BJ (cell line): ENCODE measurements at regions not wholly inside any gene's neighbourhood (a gene's known extent, or its start where the extent isn't known, plus 50 kb on each side); places are given as distances from the start of the nearest gene placed in this dataset.

ENCODE experiments used
- CTCF ChIA-PET: fragments of 350-600 bp; formaldehyde crosslinking; extraction: SDS; loops from one replicate; lab custom pipeline; 2021; ENCODE audit warnings: antibody characterized with exemption, inconsistent platforms; lab: Yijun Ruan, JAX
- POLR2A ChIA-PET: fragments of 300-600 bp; sonication (Branson Sonifier 250); formaldehyde crosslinking; extraction: SDS; loops from one replicate; lab custom pipeline; 2021; ENCODE audit warnings: antibody characterized with exemption; lab: Charles Lee
- DNase-seq: peaks from one replicate; pipeline ENCODE4 v3.0.0-alpha.2; 2011; ENCODE audit warnings: low read depth
- H3K27me3 ChIP-seq: 2 replicates; pipeline ENCODE4 v1.6.0; 2011; ENCODE audit warnings: low read length; ENCODE audit not compliant: control insufficient read depth, insufficient read depth
- H3K36me3 ChIP-seq: 2 replicates; pipeline ENCODE4 v1.5.1; 2011; ENCODE audit warnings: low read length; ENCODE audit not compliant: control insufficient read depth, insufficient read depth
- H3K4me3 ChIP-seq: 2 replicates; pipeline ENCODE4 v1.5.1; 2011; ENCODE audit warnings: low read depth, mild to moderate bottlenecking, control low read depth, low read length
- CTCF ChIP-seq: IDR thresholded peaks from 2 replicates; pipeline ENCODE4 v1.5.1; 2011; ENCODE audit warnings: low read depth, mild to moderate bottlenecking, control low read depth, inconsistent platforms, low read length, moderate library complexity; ENCODE audit not compliant: insufficient read depth

GRCh38 chr5:125574491-125575044, 828.1 kb upstream of the ZNF608 start:
- Histone ChIP-seq H3K36me3 (no peaks in the 10 kb centered on the region), H3K4me3 (no peak overlapping the region), H3K27me3 (no peaks in the 10 kb centered on the region)
- POLR2A ChIA-PET, result no interaction called here
- no peak for TF ChIP-seq CTCF
- no peak for DNase-seq
- CTCF ChIA-PET, result no interaction called here

DNA sequence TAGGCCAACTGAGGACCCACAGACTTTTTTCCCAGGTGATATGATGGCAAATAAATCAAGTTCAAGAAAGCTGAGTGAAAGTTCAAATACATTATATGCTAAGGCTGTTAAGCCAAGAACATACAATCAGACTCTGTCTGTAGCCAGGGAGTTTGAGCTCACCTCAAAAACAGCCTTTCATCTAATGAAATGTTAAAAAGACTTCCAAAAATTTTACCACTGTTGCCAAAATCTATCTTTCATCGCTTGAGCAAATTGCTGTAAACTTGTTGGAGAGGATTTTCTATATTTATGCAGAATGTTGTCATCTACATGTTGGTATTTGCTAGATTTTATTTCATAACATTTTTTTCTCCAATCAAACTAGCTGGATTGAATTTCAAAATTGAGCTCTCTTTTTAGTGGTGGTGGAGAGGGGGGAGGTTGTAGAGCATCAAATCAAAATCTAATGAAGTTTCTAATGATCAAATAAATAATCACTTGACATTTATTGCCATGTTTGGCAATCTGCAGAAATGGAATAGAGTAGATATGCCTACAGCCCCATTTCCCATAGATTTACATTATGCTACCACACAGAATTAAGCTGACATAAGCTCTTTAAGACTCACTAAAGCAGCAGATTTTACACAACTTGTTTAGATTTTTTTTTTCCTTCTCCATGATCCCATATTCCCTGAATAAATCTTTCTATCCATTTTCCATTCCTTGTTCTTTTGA, 828.9 kb upstream of the ZNF608 start:
- DNase-seq, result no peak
- Histone ChIP-seq H3K4me3 (no peak overlapping the region), H3K36me3 (no peaks in the 10 kb centered on the region), H3K27me3 (no peaks in the 10 kb centered on the region)
- POLR2A ChIA-PET, result no interaction called here
- CTCF ChIA-PET, result no interaction called here
- no peak for TF ChIP-seq CTCF

DNA sequence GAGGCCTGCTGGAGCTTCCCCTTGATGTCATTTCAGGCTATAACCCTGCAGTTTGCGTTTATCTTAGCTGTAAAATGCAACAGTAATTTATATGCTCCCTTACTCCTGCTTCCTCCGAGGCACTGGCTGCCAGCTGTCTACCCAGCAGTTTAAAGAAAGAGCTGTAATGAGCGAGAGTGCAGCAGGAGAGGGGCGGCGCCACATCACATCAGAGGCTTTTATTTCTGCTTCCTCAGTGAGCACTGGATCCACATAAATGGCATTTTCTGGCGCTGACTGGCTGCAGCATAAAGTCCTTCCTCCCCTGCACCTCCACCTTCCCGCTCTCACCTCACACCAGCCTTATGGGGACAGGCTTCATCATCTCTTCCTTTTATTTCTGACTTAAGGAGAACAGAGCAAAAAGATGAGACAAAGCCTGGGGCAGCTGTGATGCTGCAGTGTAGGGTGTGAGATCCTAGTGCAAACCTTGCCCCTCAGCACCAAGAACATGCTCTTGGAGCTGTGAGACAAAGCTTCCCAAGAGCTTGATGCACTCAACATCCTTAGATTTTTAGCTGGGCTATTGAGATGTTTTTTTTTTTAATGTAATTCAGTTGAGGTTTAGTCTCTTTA, 829.6 kb upstream of the ZNF608 start:
- Histone ChIP-seq H3K4me3 (no peak overlapping the region), H3K36me3 (no peaks in the 10 kb centered on the region), H3K27me3 (no peaks in the 10 kb centered on the region)
- ChIA-PET POLR2A (no interaction called here), CTCF (interaction anchor here (0.5 kb wide), 1 partner anchor 135 kb away, joined by 3 read pairs; no protein-coding TSS in a partner anchor)
- no peak for DNase-seq
- TF ChIP-seq CTCF, result no peak

DNA sequence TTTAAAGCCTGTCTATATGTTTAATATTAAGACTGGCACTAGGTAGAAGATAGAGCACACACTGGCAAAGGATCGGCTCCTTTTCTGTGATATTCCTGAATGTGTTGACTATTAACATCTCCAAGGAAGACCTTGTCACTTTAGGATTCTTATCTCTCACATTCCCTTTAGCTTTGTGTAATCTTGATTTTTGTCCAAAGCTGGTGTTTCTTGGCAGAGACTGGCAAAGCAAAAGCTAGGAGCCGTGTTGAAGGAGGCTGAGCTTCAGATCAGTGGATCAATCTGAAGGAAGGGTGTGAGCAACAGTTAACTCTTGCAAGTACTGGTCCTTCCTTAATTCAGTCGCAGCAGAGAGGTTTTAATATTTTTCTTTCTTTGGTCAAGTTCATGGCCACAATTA, 830.4 kb upstream of the ZNF608 start:
- POLR2A ChIA-PET, result interaction anchor here (0.7 kb wide), 1 partner anchor 256 kb away, joined by 3 read pairs; no protein-coding TSS in a partner anchor
- no peak for TF ChIP-seq CTCF
- DNase-seq, result no peak
- Histone ChIP-seq H3K4me3 (no peak overlapping the region), H3K27me3 (no peaks in the 10 kb centered on the region), H3K36me3 (no peaks in the 10 kb centered on the region)
- CTCF ChIA-PET, result no interaction called here

DNA sequence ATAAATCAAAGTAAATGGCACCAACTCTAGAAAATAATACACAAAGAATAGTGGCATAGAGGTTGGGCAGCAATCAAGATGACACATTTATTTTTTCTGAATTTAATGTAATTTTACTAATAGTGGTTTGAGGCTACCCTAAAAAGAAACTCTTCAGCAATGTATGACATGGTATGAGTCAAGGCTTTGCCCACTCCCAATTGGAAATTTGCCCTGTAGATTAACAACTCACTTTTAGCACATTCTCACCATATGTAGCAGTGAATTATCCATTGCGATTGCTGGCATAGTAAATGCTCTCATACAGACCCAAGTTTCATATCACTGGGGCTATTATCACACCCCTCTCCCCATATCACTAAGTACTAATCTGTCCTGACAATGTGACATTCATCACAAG, 832.1 kb upstream of the ZNF608 start:
- DNase-seq, result no peak
- Histone ChIP-seq H3K4me3 (no peak overlapping the region), H3K36me3 (no peaks in the 10 kb centered on the region), H3K27me3 (no peaks in the 10 kb centered on the region)
- ChIA-PET CTCF (no interaction called here), POLR2A (no interaction called here)
- no peak for TF ChIP-seq CTCF
